Activated CD4-positive, CD25-positive, alpha-beta regulatory T cell treated with anti-CD3 and anti-CD28 coated beads, Interleukin-2, amount 50 U/mL, for 24 hours (primary cell): ENCODE measurements at regions not wholly inside any gene's neighbourhood (a gene's known extent, or its start where the extent isn't known, plus 50 kb on each side); places are given as distances from the start of the nearest gene placed in this dataset.
A peak's percentile ranks its signal among the peaks of the same experiment; 100 is the strongest.

Source experiments
- ATAC-seq, 2 donors: fragments of 150-1000 bp; cut with Tn5 transposase; one replicate each; pipeline ENCODE4 v1.10.0; 2021; ENCODE audit warnings: mild to moderate bottlenecking in 1 of 2, moderate library complexity in 1 of 2

DNA sequence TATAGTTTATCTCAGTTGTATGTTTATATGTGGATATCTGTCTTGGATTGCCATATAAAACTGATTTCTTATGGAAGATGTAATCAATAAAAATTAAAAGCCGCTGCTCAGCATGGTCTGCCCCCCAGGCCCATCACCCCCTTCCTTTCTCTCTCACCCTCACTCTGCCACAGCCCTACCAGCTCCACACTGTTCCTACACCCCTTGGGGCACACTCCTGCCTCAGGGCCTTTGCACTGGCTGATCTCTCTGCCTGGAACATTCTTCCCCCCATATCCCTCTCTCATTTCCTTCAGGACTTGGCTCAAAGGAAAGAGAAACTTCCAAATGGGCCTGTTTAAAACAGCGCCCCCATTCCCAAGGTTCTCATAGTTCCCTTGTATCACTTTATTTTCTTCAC is 63.1 kb downstream of the LRRC32 start:
- ATAC-seq, result no peak

DNA sequence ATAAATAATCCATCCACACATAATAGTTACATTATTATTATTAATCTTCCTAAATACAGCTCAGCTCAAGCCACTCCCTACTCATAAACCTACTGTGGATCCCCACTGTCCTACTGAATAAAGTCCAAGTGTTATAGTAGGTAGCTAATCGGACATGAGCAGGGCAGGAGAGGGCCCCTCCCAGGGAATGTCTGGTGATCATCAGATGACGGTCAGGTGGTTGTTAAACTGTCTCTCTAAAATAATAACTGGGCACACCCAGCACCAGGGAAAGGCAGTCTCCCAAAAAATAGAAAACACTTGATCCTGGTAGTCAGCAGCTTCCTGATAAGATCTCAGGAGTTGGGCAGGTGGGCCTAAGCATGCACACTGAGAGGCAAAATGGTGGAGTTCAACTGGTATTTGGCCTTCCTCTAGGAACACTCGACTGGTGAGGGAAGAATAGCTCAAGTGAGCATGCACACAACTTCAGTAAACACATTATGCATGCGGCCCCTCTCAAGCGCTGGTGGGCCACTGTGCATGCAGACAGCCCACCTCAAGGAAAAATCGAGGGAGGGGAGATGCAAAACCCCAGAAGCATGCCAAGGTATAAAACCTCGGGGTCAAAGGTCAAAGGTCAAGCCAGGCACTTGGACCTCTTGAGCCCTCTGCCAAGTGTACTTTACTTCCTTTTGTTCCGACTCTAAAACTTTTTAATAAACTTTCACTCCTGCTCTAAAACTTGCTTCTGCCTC is 65.0 kb downstream of the LRRC32 start:
- no peak for ATAC-seq

DNA sequence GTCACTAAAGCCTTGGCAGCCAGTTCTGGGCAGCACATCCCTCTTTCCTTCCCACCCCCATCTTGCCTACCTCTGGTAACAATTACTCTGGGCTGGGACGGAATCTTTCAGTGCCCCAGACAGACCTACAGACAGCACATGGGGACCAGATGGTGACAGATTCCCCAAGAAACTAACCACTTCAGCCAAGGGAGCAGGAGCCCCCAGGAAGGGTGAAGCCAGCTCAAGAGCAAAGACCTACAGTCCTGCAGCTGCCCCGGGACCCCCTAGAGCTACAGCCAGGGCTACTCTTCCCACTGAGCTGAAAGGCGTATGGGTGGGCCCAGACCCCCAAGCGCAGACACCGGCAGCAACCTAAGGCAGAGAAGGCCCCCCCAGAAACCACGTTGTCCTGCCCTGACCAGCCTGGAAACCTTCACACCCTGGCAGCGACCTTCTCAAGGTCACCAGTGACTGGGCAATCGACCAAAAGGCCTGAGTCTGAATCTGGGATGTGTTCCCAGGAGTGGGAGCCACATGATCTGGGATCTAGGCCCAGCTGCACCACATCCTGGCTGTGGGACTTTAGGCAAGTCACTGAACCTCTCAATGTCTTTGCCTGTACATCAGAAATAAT is 65.8 kb downstream of the LRRC32 start:
- peak in 1 of 2 donors; percentile 5 for ATAC-seq

GRCh38 chr11:76604081-76604625 is 66.4 kb downstream of the LRRC32 start:
- ATAC-seq, result no peak

DNA sequence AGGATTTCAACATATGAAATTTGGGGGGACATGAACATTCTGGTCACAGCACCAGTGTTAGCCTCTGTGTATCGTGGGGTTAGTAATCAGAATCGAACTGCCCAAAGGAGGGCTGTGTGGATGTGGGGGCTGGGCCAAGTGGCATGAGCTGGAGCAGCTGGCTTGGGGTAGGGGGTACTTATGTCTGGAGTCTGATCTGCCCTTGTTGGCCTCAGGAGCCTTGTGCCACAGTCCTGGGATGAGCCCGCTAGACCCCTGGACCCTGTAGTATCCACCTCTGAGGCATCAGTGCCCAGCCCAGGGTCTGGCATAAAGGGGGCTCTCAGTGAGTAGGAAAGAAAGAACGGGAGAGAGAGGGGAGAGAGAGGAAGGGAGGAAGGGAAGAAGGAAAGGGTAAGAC is 67.3 kb downstream of the LRRC32 start:
- no peak for ATAC-seq
